IMR-90 (cell line): ENCODE measurements at regions not wholly inside any gene's neighbourhood (a gene's known extent, or its start where the extent isn't known, plus 50 kb on each side); places are given as distances from the start of the nearest gene placed in this dataset.

ENCODE experiments used
- ATAC-seq: fragments of 200-7000 bp; cut with Tn5 transposase; 2 replicates; pipeline ENCODE4 v1.9.1; 2020; ENCODE audit warnings: low read depth, mild to moderate bottlenecking, moderate library complexity
- BruUV-seq: library from RNA; stranded (reverse); fragments of 400-500 nt; replicated peaks from 2 replicates; lab custom pipeline; 2021; lab: Mats Ljungman, UMichigan
- CTCF ChIA-PET: fragments of 300-600 bp; formaldehyde crosslinking; extraction: SDS; loops from one replicate; lab custom pipeline; 2021; ENCODE audit warnings: antibody characterized with exemption; lab: Yijun Ruan, JAX
- POLR2A ChIA-PET: fragments of 300-600 bp; sonication (Branson Sonifier 250); formaldehyde crosslinking; loops from one replicate; lab custom pipeline; 2022; ENCODE audit warnings: antibody characterized with exemption; ENCODE audit not compliant: unreplicated experiment; lab: Charles Lee
- DNase-seq: peaks from one replicate; pipeline ENCODE4 v3.0.0; 2013
- H2AFZ ChIP-seq: replicated peaks from 2 replicates; pipeline ENCODE3; 2013; ENCODE audit warnings: low read length, mild to moderate bottlenecking; ENCODE audit not compliant: poor library complexity
- H2AK5ac ChIP-seq: 2 replicates; pipeline ENCODE4 v1.6.1; 2013; ENCODE audit warnings: low read depth, low read length, inconsistent platforms
- H2AK9ac ChIP-seq: replicated peaks from 2 replicates; pipeline ENCODE3; 2013; ENCODE audit warnings: mild to moderate bottlenecking, low read depth, low read length, moderate library complexity; ENCODE audit not compliant: poor library complexity
- H2BK120ac ChIP-seq: 2 replicates; pipeline ENCODE4 v1.6.1; 2013; ENCODE audit warnings: low read depth, low read length, inconsistent platforms
- H2BK15ac ChIP-seq: 3 replicates; pipeline ENCODE4 v1.6.1; 2013; ENCODE audit warnings: low read depth, low read length, inconsistent platforms
- H2BK20ac ChIP-seq: 2 replicates; pipeline ENCODE4 v1.6.1; 2013; ENCODE audit warnings: low read depth, mild to moderate bottlenecking, inconsistent platforms, low read length, moderate library complexity
- H2BK5ac ChIP-seq: 2 replicates; pipeline ENCODE4 v1.6.1; 2013; ENCODE audit warnings: mild to moderate bottlenecking, low read depth, low read length, inconsistent platforms; ENCODE audit not compliant: poor library complexity, severe bottlenecking
- H3K14ac ChIP-seq: replicated peaks from 2 replicates; pipeline ENCODE4 v1.6.1; 2013; ENCODE audit warnings: low read depth, low read length, inconsistent platforms
- H3K18ac ChIP-seq: 2 replicates; pipeline ENCODE4 v1.6.1; 2013; ENCODE audit warnings: low read depth, low read length, control low read depth
- H3K23ac ChIP-seq: 2 replicates; pipeline ENCODE4 v1.6.1; 2013; ENCODE audit warnings: low read depth, low read length, inconsistent platforms
- H3K27ac ChIP-seq: 2 replicates; pipeline ENCODE4 v1.5.1; 2013; ENCODE audit warnings: mild to moderate bottlenecking, control low read depth, low read length; ENCODE audit not compliant: insufficient read depth
- H3K27me3 ChIP-seq: 2 replicates; pipeline ENCODE4 v1.6.1; 2013; ENCODE audit warnings: low read length; ENCODE audit not compliant: control insufficient read depth, insufficient read depth
- H3K36me3 ChIP-seq: 2 replicates; pipeline ENCODE4 v1.6.1; 2013; ENCODE audit warnings: low read length, mixed read lengths; ENCODE audit not compliant: control insufficient read depth, insufficient read depth
- H3K4ac ChIP-seq: 2 replicates; pipeline ENCODE4 v1.6.1; 2013; ENCODE audit warnings: low read depth, low read length, inconsistent platforms
- H3K4me1 ChIP-seq: 2 replicates; pipeline ENCODE4 v1.6.1; 2013; ENCODE audit warnings: low read length, mixed read lengths; ENCODE audit not compliant: control insufficient read depth, insufficient read depth
- H3K4me2 ChIP-seq: 2 replicates; pipeline ENCODE4 v1.6.1; 2013; ENCODE audit warnings: low read depth, mild to moderate bottlenecking, control low read depth, low read length, moderate library complexity
- H3K4me3 ChIP-seq: 2 replicates; pipeline ENCODE4 v1.5.1; 2013; ENCODE audit warnings: low read depth, mild to moderate bottlenecking, control low read depth, low read length, moderate library complexity; ENCODE audit not compliant: insufficient read depth
- H3K56ac ChIP-seq: 2 replicates; pipeline ENCODE4 v1.6.1; 2013; ENCODE audit warnings: low read length, inconsistent platforms; ENCODE audit not compliant: insufficient read depth; ENCODE audit errors: extremely low read depth
- H3K79me1 ChIP-seq, 2 experiments: 2 replicates each; pipeline ENCODE4 v1.6.1; 2013; ENCODE audit warnings: low read length in 2 of 2, inconsistent platforms in 1 of 2, low read depth in 1 of 2
- H3K9ac ChIP-seq: 2 replicates; pipeline ENCODE4 v1.6.1; 2013; ENCODE audit warnings: low read depth, low read length, control low read depth
- H3K9me1 ChIP-seq: 2 replicates; pipeline ENCODE4 v1.6.1; 2013; ENCODE audit warnings: low read length, inconsistent platforms; ENCODE audit not compliant: insufficient read depth
- H3K9me3 ChIP-seq: 2 replicates; pipeline ENCODE4 v1.6.1; 2013; ENCODE audit warnings: low read length; ENCODE audit not compliant: control insufficient read depth, insufficient read depth
- H4K20me1 ChIP-seq: 2 replicates; pipeline ENCODE4 v1.6.1; 2013; ENCODE audit warnings: low read length, inconsistent platforms; ENCODE audit not compliant: insufficient read depth
- H4K5ac ChIP-seq: 2 replicates; pipeline ENCODE4 v1.6.1; 2013; ENCODE audit warnings: mild to moderate bottlenecking, low read depth, low read length, control low read depth
- H4K8ac ChIP-seq, 2 experiments: 2 replicates each; pipeline ENCODE4 v1.6.1; 2013; ENCODE audit warnings: low read depth in 2 of 2, low read length in 2 of 2, control low read depth in 1 of 2, inconsistent platforms in 1 of 2
- H4K91ac ChIP-seq: 2 replicates; pipeline ENCODE4 v1.6.1; 2013; ENCODE audit warnings: low read depth, low read length, inconsistent platforms; ENCODE audit not compliant: insufficient read depth
- BHLHE40 ChIP-seq: fragments of 150-350 bp; IDR thresholded peaks from 2 replicates; pipeline ENCODE4 v1.6.1; 2016; ENCODE audit warnings: mild to moderate bottlenecking, low read depth, low read length
- CEBPB ChIP-seq: IDR thresholded peaks from 2 replicates; pipeline ENCODE4 v1.6.1; 2012; ENCODE audit warnings: low read depth, low read length, improper control_type of control experiment
- FOS ChIP-seq: fragments of 150-350 bp; IDR thresholded peaks from 2 replicates; pipeline ENCODE4 v1.6.1; 2016; ENCODE audit warnings: low read depth, low read length
- MAZ ChIP-seq: IDR thresholded peaks from 2 replicates; pipeline ENCODE4 v1.6.1; 2012; ENCODE audit warnings: low read depth, mild to moderate bottlenecking, low read length, improper control_type of control experiment, moderate library complexity, borderline replicate concordance
- MXI1 ChIP-seq: IDR thresholded peaks from 2 replicates; pipeline ENCODE4 v1.6.1; 2012; ENCODE audit warnings: low read depth, mild to moderate bottlenecking, low read length, moderate library complexity, borderline replicate concordance
- POLR2A ChIP-seq: IDR thresholded peaks from 2 replicates; pipeline ENCODE4 v1.6.1; 2012; ENCODE audit warnings: mild to moderate bottlenecking, low read depth, low read length
- RAD21 ChIP-seq: IDR thresholded peaks from 2 replicates; pipeline ENCODE4 v1.6.1; 2012; ENCODE audit warnings: low read length, improper control_type of control experiment
- RCOR1 ChIP-seq: IDR thresholded peaks from 2 replicates; pipeline ENCODE4 v1.6.1; 2012; ENCODE audit warnings: mild to moderate bottlenecking, low read length, improper control_type of control experiment; ENCODE audit not compliant: insufficient replicate concordance
- RFX5 ChIP-seq: IDR thresholded peaks from 2 replicates; pipeline ENCODE4 v1.8.0; 2012; ENCODE audit warnings: low read depth, mild to moderate bottlenecking, low read length, moderate library complexity
- SMC3 ChIP-seq: fragments of 150-350 bp; IDR thresholded peaks from 2 replicates; pipeline ENCODE4 v1.6.1; 2016; ENCODE audit warnings: low read depth, mild to moderate bottlenecking, antibody characterized with exemption, low read length, moderate library complexity
- WGBS, 2 experiments: methylation state at CpG; one replicate each; pipeline versions ENCODE4 v1.1.5 to v1.1.7; 2013; ENCODE audit warnings: missing lambda C conversion rate in 2 of 2; ENCODE audit not compliant: insufficient read length in 1 of 2; ENCODE audit errors: extremely low coverage in 2 of 2; 5-methylcytosine and 5-hydroxymethylcytosine counted together
- dilution Hi-C: fragments of 300-500 bp; cut with HindIII; formaldehyde crosslinking; loops from one replicate; pipeline ENCODE4 v1.14.3; 2018; ENCODE audit warnings: low sequenced_read_pairs; ENCODE audit not compliant: unreplicated experiment
- in situ Hi-C: fragments of 300-500 bp; cut with MboI; formaldehyde crosslinking; loops from 3 replicates; pipeline ENCODE4 v1.14.3; 2019; ENCODE audit warnings: low sequenced_read_pairs, inconsistent platforms, mixed read lengths
- intact Hi-C: fragments of 100-400 bp; cut with micrococcal nuclease; formaldehyde crosslinking; loops from 2 replicates; pipeline ENCODE4 v1.10.0; 2022
- TF ChIP-seq, protein P1 (sequence below): fragments of 150-350 bp; IDR thresholded peaks from 2 replicates; pipeline ENCODE4 v1.6.1; 2016; ENCODE audit warnings: low read depth, mild to moderate bottlenecking, low read length, moderate library complexity, borderline replicate concordance
- TF ChIP-seq, protein P2 (sequence below): conservative IDR thresholded peaks from 2 replicates; pipeline ENCODE4 v1.5.1; 2012; ENCODE audit warnings: mild to moderate bottlenecking, low read depth, low read length, improper control_type of control experiment

DNA sequence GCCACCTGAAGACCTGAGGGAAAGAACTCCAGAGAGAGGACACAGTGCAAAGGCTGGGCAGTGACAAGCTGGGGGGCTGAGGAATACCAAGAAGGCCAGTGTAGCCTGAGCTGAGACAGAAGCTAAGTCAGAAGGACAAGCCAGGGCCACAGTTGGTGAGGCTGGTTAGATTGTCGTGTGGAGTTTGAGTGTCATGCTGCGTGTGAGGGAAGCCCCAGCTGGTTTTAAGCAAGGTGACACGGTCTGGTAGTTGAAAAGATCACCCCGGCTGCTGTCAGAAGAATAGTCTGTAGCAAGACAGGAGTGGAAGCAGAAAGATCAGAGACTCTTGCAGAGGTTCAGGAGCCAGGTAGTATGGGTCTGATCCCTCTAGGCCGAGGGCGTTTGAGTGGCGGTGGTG lies 50.6 kb upstream of the RMDN2 start:
- POLR2A ChIA-PET = no interaction called here
- H3K9me1 ChIP-seq = peaks cover 20% of the 10 kb centered on the region
- dilution Hi-C loops (no loop called here), in situ Hi-C loops (no loop called here), intact Hi-C loops (no loop called here)
- no peaks in the 10 kb centered on the region for H3K36me3 ChIP-seq
- peak overlapping the region; percentile 42; the same call in 1 of the 2 replicates for H2BK20ac ChIP-seq
- 98% methylated on average over 6 of the region's 7 CpGs; no CpG with 5 or more reads in 1 of the 2 experiments for WGBS, 2 experiments
- H4K5ac ChIP-seq = no peak overlapping the region
- peak overlapping the region; percentile 60 for H2AK5ac ChIP-seq
- H3K56ac ChIP-seq = no peak overlapping the region
- no peaks in the 10 kb centered on the region for H3K79me1 ChIP-seq
- H3K9me3 ChIP-seq = no peaks in the 10 kb centered on the region
- H3K4me3 ChIP-seq = no peak overlapping the region
- H3K4me2 ChIP-seq = no peak overlapping the region
- H3K27me3 ChIP-seq = no peaks in the 10 kb centered on the region
- no peak overlapping the region for H2AFZ ChIP-seq
- TF ChIP-seq, protein P1, sequence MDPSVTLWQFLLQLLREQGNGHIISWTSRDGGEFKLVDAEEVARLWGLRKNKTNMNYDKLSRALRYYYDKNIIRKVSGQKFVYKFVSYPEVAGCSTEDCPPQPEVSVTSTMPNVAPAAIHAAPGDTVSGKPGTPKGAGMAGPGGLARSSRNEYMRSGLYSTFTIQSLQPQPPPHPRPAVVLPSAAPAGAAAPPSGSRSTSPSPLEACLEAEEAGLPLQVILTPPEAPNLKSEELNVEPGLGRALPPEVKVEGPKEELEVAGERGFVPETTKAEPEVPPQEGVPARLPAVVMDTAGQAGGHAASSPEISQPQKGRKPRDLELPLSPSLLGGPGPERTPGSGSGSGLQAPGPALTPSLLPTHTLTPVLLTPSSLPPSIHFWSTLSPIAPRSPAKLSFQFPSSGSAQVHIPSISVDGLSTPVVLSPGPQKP = no peak
- TF ChIP-seq SMC3 (no peak), RCOR1 (no peak), RAD21 (no peak), MAZ (no peak), RFX5 (no peak), MXI1 (no peak), POLR2A (no peak), FOS (no peak), BHLHE40 (no peak), CEBPB (no peak)
- TF ChIP-seq, protein P2, sequence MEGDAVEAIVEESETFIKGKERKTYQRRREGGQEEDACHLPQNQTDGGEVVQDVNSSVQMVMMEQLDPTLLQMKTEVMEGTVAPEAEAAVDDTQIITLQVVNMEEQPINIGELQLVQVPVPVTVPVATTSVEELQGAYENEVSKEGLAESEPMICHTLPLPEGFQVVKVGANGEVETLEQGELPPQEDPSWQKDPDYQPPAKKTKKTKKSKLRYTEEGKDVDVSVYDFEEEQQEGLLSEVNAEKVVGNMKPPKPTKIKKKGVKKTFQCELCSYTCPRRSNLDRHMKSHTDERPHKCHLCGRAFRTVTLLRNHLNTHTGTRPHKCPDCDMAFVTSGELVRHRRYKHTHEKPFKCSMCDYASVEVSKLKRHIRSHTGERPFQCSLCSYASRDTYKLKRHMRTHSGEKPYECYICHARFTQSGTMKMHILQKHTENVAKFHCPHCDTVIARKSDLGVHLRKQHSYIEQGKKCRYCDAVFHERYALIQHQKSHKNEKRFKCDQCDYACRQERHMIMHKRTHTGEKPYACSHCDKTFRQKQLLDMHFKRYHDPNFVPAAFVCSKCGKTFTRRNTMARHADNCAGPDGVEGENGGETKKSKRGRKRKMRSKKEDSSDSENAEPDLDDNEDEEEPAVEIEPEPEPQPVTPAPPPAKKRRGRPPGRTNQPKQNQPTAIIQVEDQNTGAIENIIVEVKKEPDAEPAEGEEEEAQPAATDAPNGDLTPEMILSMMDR = no peak
- H2BK120ac ChIP-seq = peak overlapping the region; percentile 49
- no peak overlapping the region for H4K91ac ChIP-seq
- DNase-seq = no peak
- no peak overlapping the region for H2AK9ac ChIP-seq
- no peak for ATAC-seq
- CTCF ChIA-PET = interaction anchor here (2.1 kb wide), 1 partner anchor 460 kb away, joined by 5 read pairs; no protein-coding TSS in a partner anchor
- no peak overlapping the region for H3K14ac ChIP-seq
- no peak overlapping the region for H4K8ac ChIP-seq
- 0 out of 2 replicates have a peak overlapping the region, but pooled peaks have one; percentile 0 for H3K4ac ChIP-seq
- H3K18ac ChIP-seq = no peak overlapping the region
- peak overlapping the region; percentile 28; the same call in 2 of the 3 replicates for H2BK15ac ChIP-seq
- H2BK5ac ChIP-seq = no peak overlapping the region
- no TSS peak for BruUV-seq
- no peaks in the 10 kb centered on the region for H4K20me1 ChIP-seq
- H3K27ac ChIP-seq = no peak overlapping the region
- no peak overlapping the region for H3K23ac ChIP-seq
- no peak overlapping the region for H3K9ac ChIP-seq
- peaks cover 16% of the 10 kb centered on the region for H3K4me1 ChIP-seq
